Limb (tissue), 2 donors: ENCODE measurements at regions not wholly inside any gene's neighbourhood (a gene's known extent, or its start where the extent isn't known, plus 50 kb on each side); places are given as distances from the start of the nearest gene placed in this dataset.

Experiments
- DNase-seq, 2 donors: peaks; one replicate each; pipeline ENCODE4 v3.0.0-alpha.2; 2016; ENCODE audit errors: extremely low spot score in 2 of 2

GRCh38 chr2:150983314-150983897 is 278.3 kb downstream of the RBM43 start:
- DNase-seq = no peak

DNA sequence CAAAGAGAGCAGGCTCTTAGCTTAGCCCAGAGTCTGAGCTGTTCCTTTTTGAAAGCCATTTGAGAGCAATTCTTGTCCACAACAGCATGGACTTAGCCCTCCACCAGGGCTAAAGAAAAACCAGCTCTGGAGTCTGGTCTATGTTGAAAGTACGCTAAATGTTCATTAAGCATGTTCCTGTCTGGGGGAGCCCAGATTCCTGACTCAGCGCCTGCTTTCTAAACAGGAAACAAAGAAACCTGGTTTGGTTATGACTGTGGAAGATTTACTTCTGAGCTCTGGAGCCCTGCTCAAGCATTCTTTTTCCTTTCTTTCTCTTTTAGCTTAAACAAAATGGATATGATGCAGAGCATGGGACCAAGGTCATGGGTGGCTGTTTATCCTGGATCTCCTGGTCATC is 279.8 kb downstream of the RBM43 start:
- no peak for DNase-seq

- no peak for DNase-seq
These were observed 283.6 kb downstream of the RBM43 start for GRCh38 chr2:150978053-150978452.

GRCh38 chr2:150977296-150977695 is 284.4 kb downstream of the RBM43 start:
- no peak for DNase-seq

- no peak for DNase-seq
These were observed 285.1 kb downstream of the RBM43 start for GRCh38 chr2:150976604-150977003.

DNA sequence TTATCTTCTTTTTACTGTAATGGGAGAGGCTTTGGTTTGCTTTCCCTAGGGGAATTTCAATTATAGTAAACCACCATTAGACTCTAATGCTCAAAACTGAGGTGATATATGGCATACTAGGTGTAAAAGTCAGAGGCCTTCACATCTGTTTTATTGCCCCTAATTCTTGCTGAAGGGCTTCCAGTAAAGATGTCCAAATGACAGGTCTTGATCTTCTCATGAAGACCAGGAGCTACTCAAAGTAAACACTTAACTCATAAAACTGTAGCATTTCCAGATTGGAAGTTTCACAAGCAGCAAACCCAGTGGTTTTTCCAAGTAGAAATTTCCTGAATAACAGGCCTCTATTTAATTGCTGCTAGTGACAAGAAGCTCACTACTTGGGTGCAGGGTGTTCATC is 286.8 kb downstream of the RBM43 start:
- no peak for DNase-seq

GRCh38 chr2:150974234-150974633 is 287.4 kb downstream of the RBM43 start:
- DNase-seq = no peak

GRCh38 chr2:150971910-150972309 is 289.8 kb downstream of the RBM43 start:
- no peak for DNase-seq

GRCh38 chr2:150963336-150963735 is 298.3 kb downstream of the RBM43 start:
- no peak for DNase-seq

DNA sequence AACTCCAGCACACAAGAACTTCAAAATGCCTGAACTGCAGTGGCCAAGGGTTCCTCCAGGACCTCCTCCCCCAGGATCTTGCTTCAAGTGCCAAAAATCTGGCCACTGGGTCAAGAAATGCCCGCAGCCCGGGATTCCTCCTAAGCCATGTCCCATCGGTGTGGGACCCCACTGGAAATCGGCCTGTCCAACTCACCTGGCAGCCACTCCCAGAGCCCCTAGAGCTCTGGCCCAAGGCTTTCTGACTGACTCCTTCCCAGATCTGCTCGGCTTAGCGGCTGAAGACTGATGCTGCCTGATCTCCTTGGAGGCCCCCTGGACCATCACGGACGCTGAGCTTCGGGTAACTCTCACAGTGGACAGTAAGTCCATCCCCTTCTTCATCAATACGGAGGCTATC is 306.4 kb downstream of the RBM43 start:
- DNase-seq = no peak

- no peak for DNase-seq
These were observed 314.8 kb downstream of the RBM43 start for GRCh38 chr2:150946831-150947230.

- DNase-seq = no peak
These were observed 317.3 kb downstream of the RBM43 start for GRCh38 chr2:150944315-150944714.

GRCh38 chr2:150939087-150939486 is 322.6 kb downstream of the RBM43 start:
- DNase-seq = no peak

DNA sequence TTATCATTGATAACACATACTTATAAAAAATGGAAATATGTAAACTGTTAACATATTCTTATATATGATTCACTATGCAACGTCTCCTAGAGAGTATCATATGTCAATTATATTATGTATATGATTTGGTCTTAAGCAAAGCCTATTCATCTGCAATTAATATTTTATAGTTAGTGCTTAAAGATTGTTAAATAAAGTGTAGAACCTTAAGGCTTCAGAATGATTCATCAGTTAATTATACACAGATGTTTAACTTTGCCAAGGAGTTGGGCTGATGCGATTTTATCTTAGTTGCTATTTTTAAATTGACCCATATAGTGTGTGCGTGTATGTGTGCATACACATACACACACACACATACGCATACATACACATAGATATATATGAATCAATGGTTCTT is 323.1 kb downstream of the RBM43 start:
- DNase-seq = no peak

- DNase-seq = no peak
These were observed 324.6 kb downstream of the RBM43 start for GRCh38 chr2:150937030-150937429.

GRCh38 chr2:150931451-150931850 is 330.2 kb downstream of the RBM43 start:
- DNase-seq = no peak

- no peak for DNase-seq
These were observed 336.1 kb downstream of the RBM43 start for GRCh38 chr2:150925611-150926010.

DNA sequence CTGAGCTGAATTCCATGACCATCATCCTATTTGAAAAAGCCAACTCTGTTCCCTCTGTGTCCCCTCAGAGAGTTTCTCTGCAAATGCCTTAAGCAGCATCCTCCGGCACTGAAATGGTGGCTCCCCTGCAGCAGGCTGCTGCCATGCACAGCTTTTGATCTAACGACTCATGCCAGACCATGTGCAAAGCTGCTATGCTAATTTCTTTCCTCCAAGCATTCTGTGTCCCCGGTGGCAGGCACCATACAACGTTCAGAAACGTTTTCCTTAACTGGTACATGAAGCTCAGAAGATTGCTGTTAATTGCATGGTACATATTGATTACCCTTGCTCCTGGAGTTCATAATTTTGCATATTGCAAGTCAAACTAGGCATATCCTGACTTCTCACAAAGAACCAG is 336.8 kb downstream of the RBM43 start:
- DNase-seq = no peak

- DNase-seq = no peak
These were observed 341.8 kb downstream of the RBM43 start for GRCh38 chr2:150919901-150920300.

- DNase-seq = no peak
These were observed 343.5 kb downstream of the RBM43 start for GRCh38 chr2:150917961-150918713.

DNA sequence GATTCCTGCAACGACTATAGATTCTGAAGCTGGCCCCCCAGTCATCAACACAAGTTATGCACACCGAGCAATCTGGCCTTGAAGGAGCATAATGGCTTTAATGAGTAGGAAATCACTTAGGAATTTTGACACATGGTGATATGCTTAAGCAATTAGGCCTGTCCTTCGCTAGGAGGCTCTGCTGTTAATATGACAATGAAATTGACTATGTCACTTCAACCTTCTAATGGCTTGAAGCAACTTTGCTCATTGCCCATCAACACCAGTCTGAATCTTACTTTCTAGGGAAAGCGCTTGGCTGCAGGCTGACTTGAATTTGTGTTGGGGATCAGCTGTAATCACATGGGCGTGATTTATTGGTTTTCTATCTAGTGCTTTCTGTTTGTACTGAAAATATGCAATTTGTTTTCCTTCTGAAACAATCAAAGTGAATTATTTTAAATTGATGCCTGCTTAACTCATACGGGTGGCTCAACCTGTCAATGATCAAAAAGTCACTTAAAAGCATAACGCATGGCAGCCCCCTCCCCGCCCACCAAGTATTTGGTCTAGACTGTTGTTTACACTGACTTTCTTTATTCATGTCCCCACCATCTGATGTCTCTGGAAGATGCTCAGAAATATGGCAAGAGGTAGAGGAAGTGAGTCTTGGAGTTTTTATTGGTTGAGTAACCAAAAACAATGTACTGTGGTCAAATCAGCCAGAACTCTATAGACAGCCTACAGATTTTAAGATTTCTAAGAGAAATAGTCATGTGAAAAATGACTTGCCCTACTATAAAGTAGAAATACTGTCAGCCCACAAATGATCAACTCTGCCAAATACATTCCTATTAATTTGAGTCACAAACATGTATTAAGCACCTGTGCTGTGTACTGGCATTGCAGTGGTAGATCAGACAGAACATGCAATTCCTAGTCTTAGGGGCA is 344.9 kb downstream of the RBM43 start:
- no peak for DNase-seq

DNA sequence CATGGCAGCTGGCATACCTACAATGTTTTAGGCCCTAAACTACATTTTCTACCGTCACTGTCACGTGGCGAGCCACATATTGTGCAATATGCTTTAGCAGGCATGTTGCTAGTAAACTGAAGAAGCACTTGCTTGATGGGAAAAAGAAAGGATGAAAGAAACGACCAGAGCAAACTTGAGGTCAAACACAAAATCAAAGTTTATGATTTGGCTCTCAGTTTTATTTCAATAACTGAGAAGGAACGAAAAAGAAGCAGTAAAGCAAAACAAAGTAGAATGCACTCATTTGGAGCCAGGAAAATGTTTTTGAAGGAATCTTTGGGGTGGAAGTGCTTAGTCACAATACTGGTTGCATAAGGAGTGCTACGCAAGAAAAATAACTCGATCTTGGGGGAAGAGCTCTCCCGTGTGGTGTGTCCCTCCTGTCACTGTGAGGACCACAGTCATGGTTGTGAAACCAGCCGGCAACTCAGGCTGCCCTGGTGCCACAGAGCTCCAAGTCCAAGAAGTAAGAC is 349.8 kb downstream of the RBM43 start:
- peak in 1 of 2 donors; percentile 34 for DNase-seq
